ENCODE measurements at regions not wholly inside any gene's neighbourhood (a gene's known extent, or its start where the extent isn't known, plus 50 kb on each side); places are given as distances from the start of the nearest gene placed in this dataset.

DNA sequence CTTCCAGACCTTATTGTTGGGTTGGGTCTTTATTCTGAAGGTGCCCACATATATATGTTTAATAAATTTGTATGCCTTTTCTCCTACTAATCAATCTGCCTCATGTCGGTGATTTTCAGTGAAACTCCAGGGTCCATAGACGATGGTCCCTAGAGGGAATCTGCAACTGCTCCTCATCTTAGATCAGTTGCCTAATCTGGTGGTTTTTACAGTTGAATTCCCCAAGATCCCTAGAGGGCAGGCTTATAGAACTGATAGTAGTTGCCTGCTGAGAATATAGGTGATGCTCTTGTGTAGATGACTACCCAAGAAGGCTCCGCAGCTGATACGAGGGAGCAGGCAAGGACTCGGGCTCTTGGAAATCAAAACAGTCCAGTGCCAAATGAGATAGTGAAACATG is 619.2 kb upstream of the C16orf82 start:
- Mint-ChIP-seq H3K36me3 (no peaks in the 10 kb centered on the region), H3K9me3 (peaks cover 14% of the 10 kb centered on the region), H3K4me3 (no peak overlapping the region), H3K27ac (no peak overlapping the region), H3K27me3 (ENCODE audit: low read depth) (no peaks in the 10 kb centered on the region), H3K4me1 (peaks cover 13% of the 10 kb centered on the region)
- TF ChIP-seq, protein P1, sequence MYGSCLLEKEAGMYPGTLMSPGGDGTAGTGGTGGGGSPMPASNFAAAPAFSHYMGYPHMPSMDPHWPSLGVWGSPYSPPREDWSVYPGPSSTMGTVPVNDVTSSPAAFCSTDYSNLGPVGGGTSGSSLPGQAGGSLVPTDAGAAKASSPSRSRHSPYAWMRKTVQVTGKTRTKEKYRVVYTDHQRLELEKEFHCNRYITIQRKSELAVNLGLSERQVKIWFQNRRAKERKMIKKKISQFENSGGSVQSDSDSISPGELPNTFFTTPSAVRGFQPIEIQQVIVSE (CRISPR knock-in tag; IDR thresholded peaks at IDR 0.05; ENCODE audit: borderline replicate concordance): no peak
- TF ChIP-seq GABPB1 (CRISPR knock-in tag; IDR thresholded peaks at IDR 0.05) (no peak), CREB1 (CRISPR knock-in tag; IDR thresholded peaks at IDR 0.05) (no peak)
- TF ChIP-seq, protein P2, sequence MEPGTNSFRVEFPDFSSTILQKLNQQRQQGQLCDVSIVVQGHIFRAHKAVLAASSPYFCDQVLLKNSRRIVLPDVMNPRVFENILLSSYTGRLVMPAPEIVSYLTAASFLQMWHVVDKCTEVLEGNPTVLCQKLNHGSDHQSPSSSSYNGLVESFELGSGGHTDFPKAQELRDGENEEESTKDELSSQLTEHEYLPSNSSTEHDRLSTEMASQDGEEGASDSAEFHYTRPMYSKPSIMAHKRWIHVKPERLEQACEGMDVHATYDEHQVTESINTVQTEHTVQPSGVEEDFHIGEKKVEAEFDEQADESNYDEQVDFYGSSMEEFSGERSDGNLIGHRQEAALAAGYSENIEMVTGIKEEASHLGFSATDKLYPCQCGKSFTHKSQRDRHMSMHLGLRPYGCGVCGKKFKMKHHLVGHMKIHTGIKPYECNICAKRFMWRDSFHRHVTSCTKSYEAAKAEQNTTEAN (CRISPR knock-in tag; IDR thresholded peaks at IDR 0.05): no peak
- POLR2A ChIA-PET: interaction anchor here (0.5 kb wide), 1 partner anchor 18 kb away, joined by 3 read pairs; no protein-coding TSS in a partner anchor
- CTCF ChIA-PET: interaction anchor here (1.3 kb wide), 1 partner anchor 663 kb away, joined by 7 read pairs; no protein-coding TSS in a partner anchor
- no peak for DNase-seq (ENCODE audit: low spot score)
- no peak for ATAC-seq

DNA sequence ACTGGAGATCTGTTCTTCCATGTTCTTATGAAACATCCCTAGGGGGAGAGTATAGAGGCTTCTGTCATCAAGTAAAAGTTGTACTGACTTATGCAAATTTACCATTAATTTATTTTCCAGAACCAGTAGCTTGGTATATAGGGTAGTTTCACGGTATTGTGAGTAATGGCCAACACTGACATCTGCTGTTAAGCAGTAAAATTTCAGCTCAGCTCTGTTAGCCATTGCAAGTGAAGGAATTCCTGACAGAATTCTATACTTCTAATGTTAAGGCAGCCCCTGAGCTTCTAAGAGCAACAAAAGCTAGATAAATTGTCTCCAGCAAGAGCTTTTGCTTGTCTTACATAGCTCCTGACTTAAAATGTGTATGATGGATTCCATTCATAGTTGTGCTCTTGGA is 613.5 kb upstream of the C16orf82 start:
- H3K27me3 Mint-ChIP-seq (ENCODE audit: low read depth): no peaks in the 10 kb centered on the region
- POLR2A ChIA-PET: interaction anchor here (0.5 kb wide), 1 partner anchor 475 kb away, joined by 5 read pairs; no protein-coding TSS in a partner anchor
- DNase-seq (ENCODE audit: low spot score): no peak
- CTCF ChIA-PET: interaction anchor here (0.6 to 1.9 kb wide), 12 partner anchors 12 to 1177 kb away, joined by 3 to 16 read pairs (median 3); no protein-coding TSS in a partner anchor
- no peak overlapping the region for H3K4me3 Mint-ChIP-seq
- H3K27ac Mint-ChIP-seq: no peak overlapping the region
- ATAC-seq: no peak; the same call in 1 of the 2 replicates
- TF ChIP-seq PRRX2 (CRISPR knock-in tag; IDR thresholded peaks at IDR 0.05) (no peak), ATF1 (CRISPR knock-in tag; IDR thresholded peaks at IDR 0.05) (no peak), HMGA2 (CRISPR knock-in tag; IDR thresholded peaks at IDR 0.05) (no peak), ESRRA (CRISPR knock-in tag; IDR thresholded peaks at IDR 0.05; ENCODE audit: borderline replicate concordance) (no peak), NFE2L1 (CRISPR knock-in tag; IDR thresholded peaks at IDR 0.05) (no peak)
- TF ChIP-seq, protein P3, sequence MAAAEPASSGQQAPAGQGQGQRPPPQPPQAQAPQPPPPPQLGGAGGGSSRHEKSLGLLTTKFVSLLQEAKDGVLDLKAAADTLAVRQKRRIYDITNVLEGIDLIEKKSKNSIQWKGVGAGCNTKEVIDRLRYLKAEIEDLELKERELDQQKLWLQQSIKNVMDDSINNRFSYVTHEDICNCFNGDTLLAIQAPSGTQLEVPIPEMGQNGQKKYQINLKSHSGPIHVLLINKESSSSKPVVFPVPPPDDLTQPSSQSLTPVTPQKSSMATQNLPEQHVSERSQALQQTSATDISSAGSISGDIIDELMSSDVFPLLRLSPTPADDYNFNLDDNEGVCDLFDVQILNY (CRISPR knock-in tag; IDR thresholded peaks at IDR 0.05): no peak
- TF ChIP-seq, protein P4, sequence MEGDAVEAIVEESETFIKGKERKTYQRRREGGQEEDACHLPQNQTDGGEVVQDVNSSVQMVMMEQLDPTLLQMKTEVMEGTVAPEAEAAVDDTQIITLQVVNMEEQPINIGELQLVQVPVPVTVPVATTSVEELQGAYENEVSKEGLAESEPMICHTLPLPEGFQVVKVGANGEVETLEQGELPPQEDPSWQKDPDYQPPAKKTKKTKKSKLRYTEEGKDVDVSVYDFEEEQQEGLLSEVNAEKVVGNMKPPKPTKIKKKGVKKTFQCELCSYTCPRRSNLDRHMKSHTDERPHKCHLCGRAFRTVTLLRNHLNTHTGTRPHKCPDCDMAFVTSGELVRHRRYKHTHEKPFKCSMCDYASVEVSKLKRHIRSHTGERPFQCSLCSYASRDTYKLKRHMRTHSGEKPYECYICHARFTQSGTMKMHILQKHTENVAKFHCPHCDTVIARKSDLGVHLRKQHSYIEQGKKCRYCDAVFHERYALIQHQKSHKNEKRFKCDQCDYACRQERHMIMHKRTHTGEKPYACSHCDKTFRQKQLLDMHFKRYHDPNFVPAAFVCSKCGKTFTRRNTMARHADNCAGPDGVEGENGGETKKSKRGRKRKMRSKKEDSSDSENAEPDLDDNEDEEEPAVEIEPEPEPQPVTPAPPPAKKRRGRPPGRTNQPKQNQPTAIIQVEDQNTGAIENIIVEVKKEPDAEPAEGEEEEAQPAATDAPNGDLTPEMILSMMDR (IDR thresholded peaks at IDR 0.05): no peak
- TF ChIP-seq, protein P5, sequence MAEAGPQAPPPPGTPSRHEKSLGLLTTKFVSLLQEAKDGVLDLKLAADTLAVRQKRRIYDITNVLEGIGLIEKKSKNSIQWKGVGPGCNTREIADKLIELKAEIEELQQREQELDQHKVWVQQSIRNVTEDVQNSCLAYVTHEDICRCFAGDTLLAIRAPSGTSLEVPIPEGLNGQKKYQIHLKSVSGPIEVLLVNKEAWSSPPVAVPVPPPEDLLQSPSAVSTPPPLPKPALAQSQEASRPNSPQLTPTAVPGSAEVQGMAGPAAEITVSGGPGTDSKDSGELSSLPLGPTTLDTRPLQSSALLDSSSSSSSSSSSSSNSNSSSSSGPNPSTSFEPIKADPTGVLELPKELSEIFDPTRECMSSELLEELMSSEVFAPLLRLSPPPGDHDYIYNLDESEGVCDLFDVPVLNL (CRISPR knock-in tag; IDR thresholded peaks at IDR 0.05; ENCODE audit: borderline replicate concordance, low read depth): no peak
- TF ChIP-seq, protein P6, sequence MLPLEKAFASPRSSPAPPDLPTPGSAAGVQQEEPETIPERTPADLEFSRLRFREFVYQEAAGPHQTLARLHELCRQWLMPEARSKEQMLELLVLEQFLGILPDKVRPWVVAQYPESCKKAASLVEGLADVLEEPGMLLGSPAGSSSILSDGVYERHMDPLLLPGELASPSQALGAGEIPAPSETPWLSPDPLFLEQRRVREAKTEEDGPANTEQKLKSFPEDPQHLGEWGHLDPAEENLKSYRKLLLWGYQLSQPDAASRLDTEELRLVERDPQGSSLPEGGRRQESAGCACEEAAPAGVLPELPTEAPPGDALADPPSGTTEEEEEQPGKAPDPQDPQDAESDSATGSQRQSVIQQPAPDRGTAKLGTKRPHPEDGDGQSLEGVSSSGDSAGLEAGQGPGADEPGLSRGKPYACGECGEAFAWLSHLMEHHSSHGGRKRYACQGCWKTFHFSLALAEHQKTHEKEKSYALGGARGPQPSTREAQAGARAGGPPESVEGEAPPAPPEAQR (CRISPR knock-in tag; IDR thresholded peaks at IDR 0.05): no peak
- no peaks in the 10 kb centered on the region for H3K36me3 Mint-ChIP-seq
- peaks cover 15% of the 10 kb centered on the region for H3K9me3 Mint-ChIP-seq
- peaks cover 3% of the 10 kb centered on the region; the same call in 1 of the 2 replicates for H3K4me1 Mint-ChIP-seq

DNA sequence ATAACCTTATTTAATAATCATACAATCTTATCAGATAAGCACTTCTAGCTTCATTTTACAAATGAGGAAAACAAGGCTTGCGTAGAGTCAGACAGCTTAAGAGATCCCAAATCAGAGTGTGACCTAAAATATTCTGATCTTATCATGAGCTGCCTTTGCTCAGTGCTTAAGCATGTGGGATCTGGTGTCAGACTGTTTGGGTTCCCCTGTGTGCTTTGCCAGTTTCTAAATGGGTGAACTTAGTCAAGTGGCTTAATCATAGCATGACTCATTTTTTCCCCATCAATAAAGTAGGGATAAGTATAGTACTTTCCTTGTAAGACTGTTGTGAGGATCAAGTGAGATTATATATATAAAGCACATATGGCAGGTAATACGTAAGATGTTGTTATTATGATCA is 612.6 kb upstream of the C16orf82 start:
- TF ChIP-seq, protein P7, sequence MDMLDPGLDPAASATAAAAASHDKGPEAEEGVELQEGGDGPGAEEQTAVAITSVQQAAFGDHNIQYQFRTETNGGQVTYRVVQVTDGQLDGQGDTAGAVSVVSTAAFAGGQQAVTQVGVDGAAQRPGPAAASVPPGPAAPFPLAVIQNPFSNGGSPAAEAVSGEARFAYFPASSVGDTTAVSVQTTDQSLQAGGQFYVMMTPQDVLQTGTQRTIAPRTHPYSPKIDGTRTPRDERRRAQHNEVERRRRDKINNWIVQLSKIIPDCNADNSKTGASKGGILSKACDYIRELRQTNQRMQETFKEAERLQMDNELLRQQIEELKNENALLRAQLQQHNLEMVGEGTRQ (CRISPR knock-in tag; IDR thresholded peaks at IDR 0.05): no peak
- TF ChIP-seq ZNF232 (CRISPR knock-in tag; IDR thresholded peaks at IDR 0.05): no peak
- TF ChIP-seq ELF4 (CRISPR knock-in tag; IDR thresholded peaks at IDR 0.05; ENCODE audit: low read depth): no peak
- TF ChIP-seq MYBL2 (CRISPR knock-in tag; IDR thresholded peaks at IDR 0.05): no peak
- no peak for TF ChIP-seq MXD4 (CRISPR knock-in tag; IDR thresholded peaks at IDR 0.05; ENCODE audit: borderline replicate concordance)
- TF ChIP-seq, protein P8, sequence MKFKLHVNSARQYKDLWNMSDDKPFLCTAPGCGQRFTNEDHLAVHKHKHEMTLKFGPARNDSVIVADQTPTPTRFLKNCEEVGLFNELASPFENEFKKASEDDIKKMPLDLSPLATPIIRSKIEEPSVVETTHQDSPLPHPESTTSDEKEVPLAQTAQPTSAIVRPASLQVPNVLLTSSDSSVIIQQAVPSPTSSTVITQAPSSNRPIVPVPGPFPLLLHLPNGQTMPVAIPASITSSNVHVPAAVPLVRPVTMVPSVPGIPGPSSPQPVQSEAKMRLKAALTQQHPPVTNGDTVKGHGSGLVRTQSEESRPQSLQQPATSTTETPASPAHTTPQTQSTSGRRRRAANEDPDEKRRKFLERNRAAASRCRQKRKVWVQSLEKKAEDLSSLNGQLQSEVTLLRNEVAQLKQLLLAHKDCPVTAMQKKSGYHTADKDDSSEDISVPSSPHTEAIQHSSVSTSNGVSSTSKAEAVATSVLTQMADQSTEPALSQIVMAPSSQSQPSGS (CRISPR knock-in tag; IDR thresholded peaks at IDR 0.05; ENCODE audit: borderline replicate concordance, low read depth): no peak
- CTCF ChIA-PET: interaction anchor here (1.0 to 1.9 kb wide), 5 partner anchors 19 to 1178 kb away, joined by 3 to 16 read pairs (median 7); no protein-coding TSS in a partner anchor
- DNase-seq (ENCODE audit: low spot score) (no peak), ATAC-seq (no peak)
- peaks cover 3% of the 10 kb centered on the region; the same call in 1 of the 2 replicates for H3K4me1 Mint-ChIP-seq
- H3K9me3 Mint-ChIP-seq: peaks cover 13% of the 10 kb centered on the region
- POLR2A ChIA-PET: interaction anchor here (0.5 kb wide), 1 partner anchor 18 kb away, joined by 3 read pairs; no protein-coding TSS in a partner anchor
- no peak overlapping the region for H3K27ac Mint-ChIP-seq
- no peaks in the 10 kb centered on the region for H3K36me3 Mint-ChIP-seq
- H3K27me3 Mint-ChIP-seq (ENCODE audit: low read depth): no peaks in the 10 kb centered on the region
- no peak overlapping the region for H3K4me3 Mint-ChIP-seq
